HL-60 (cell line): ENCODE measurements at regions not wholly inside any gene's neighbourhood (a gene's known extent, or its start where the extent isn't known, plus 50 kb on each side); places are given as distances from the start of the nearest gene placed in this dataset.

Experiments used
- DNase-seq, 2 experiments: peaks; one replicate each; pipeline ENCODE4 v3.0.0-alpha.2; 2010 to 2020; ENCODE audit warnings: low read depth in 1 of 2, low spot score in 1 of 2
- H3K27ac ChIP-seq: fragments of 250-450 bp; sonication (Bioruptor Pico); replicated peaks from 2 replicates; pipeline ENCODE4 v1.5.1; 2020; ENCODE audit warnings: mild to moderate bottlenecking, moderate library complexity
- H3K27me3 ChIP-seq: fragments of 250-450 bp; sonication (Bioruptor Pico); 2 replicates; pipeline ENCODE4 v1.5.1; 2021; ENCODE audit warnings: mild to moderate bottlenecking, moderate library complexity; ENCODE audit not compliant: insufficient read depth, poor library complexity, severe bottlenecking
- H3K4me3 ChIP-seq: replicated peaks from 2 replicates; pipeline ENCODE4 v1.5.1; 2011; ENCODE audit warnings: mild to moderate bottlenecking, control low read depth, low read length; ENCODE audit not compliant: insufficient read depth
- CTCF ChIP-seq: IDR thresholded peaks from one replicate; pipeline ENCODE4 v1.5.1; 2011; ENCODE audit warnings: low read length, control low read depth, inconsistent platforms; ENCODE audit not compliant: insufficient read depth
- GABPA ChIP-seq: IDR thresholded peaks from 2 replicates; pipeline ENCODE4 v1.6.1; 2012; ENCODE audit warnings: low read depth
- POLR2AphosphoS5 ChIP-seq: IDR thresholded peaks from 2 replicates; pipeline ENCODE4 v1.6.1; 2012; ENCODE audit warnings: low read depth
- REST ChIP-seq: IDR thresholded peaks from 2 replicates; pipeline ENCODE4 v1.6.1; 2012; ENCODE audit warnings: low read depth; ENCODE audit not compliant: insufficient replicate concordance
- SPI1 ChIP-seq: IDR thresholded peaks from 2 replicates; pipeline ENCODE4 v1.6.1; 2012; ENCODE audit warnings: low read depth, mild to moderate bottlenecking, borderline replicate concordance

GRCh38 chr9:92188969-92189781 is 74.0 kb upstream of the SPTLC1 start:
- Histone ChIP-seq H3K27ac (no peak overlapping the region), H3K4me3 (no peak overlapping the region), H3K27me3 (no peaks in the 10 kb centered on the region)
- TF ChIP-seq REST (no peak), CTCF (no peak), POLR2AphosphoS5 (no peak), GABPA (no peak), SPI1 (no peak)
- DNase-seq = peak; percentile 35

GRCh38 chr9:92187989-92188714 is 72.9 kb upstream of the SPTLC1 start:
- no peak for TF ChIP-seq SPI1
- TF ChIP-seq GABPA = no peak
- no peak for TF ChIP-seq REST
- no peak for TF ChIP-seq POLR2AphosphoS5
- TF ChIP-seq CTCF = no peak

GRCh38 chr9:92187390-92187789 is 72.2 kb upstream of the SPTLC1 start:
- TF ChIP-seq CTCF (no peak), POLR2AphosphoS5 (no peak), GABPA (no peak), REST (no peak)
- Histone ChIP-seq H3K27ac (no peak overlapping the region), H3K27me3 (no peaks in the 10 kb centered on the region), H3K4me3 (no peak overlapping the region)
- no peak for DNase-seq

More at GRCh38 chr9:92187989-92188714, 72.9 kb upstream of the SPTLC1 start:
- no peak for DNase-seq
- H3K27ac ChIP-seq = no peak overlapping the region
- H3K27me3 ChIP-seq = no peaks in the 10 kb centered on the region
- no peak overlapping the region for H3K4me3 ChIP-seq
